NK-92 (cell line): ENCODE measurements at regions not wholly inside any gene's neighbourhood (a gene's known extent, or its start where the extent isn't known, plus 50 kb on each side); places are given as distances from the start of the nearest gene placed in this dataset.
"Not testable (repeated sequence)": the region's sequence is repeated elsewhere in the genome, so short reads cannot be mapped to it uniquely, and the experiment has no call there.

ENCODE experiments used
- DNase-seq: peaks from one replicate; lab custom pipeline; 2025; ENCODE audit not compliant: unreplicated experiment; lab: John Stamatoyannopoulos, UW

- no peak for DNase-seq
Measured at GRCh38 chr6:14472986-14473337, 355.4 kb downstream of the CD83 start.

DNA sequence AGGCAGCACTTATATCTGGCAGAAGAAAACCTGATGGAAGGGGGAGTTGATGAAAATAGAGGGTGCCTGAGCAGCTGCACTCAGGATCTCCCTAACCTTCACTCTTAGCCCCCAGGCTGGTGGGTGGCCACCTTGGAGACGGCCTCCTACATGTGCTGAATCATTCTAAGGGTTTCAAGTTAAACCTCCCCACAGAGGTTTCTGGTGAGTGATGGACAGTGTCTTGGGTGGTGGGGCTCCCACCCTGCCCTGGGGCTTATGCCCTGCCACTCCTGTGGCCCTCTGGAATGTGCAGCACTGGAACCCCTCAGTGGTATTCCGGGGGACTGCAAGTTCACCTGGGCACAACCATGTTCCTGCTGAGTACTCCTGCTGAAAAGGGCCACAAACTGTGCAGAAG lies 357.2 kb downstream of the CD83 start:
- no peak for DNase-seq

DNA sequence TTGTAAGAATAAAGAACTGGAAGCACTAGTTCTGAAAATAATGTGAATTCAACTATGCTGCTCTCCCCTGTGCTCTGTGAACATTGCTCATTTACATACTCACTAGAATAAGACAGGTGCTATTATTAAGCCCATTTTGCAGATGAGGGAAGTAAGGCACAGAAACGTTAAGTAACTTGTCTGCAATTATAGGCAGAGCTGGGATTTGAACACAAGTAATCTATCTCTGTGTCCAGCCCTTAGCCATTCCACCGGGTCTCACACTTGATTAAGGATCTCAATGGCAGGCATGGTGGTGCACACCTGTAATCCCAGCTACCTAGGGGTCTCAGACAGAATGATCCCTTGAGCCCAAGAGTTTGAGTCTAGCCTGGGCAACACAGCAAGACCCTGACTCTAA lies 357.7 kb downstream of the CD83 start:
- no peak for DNase-seq

DNA sequence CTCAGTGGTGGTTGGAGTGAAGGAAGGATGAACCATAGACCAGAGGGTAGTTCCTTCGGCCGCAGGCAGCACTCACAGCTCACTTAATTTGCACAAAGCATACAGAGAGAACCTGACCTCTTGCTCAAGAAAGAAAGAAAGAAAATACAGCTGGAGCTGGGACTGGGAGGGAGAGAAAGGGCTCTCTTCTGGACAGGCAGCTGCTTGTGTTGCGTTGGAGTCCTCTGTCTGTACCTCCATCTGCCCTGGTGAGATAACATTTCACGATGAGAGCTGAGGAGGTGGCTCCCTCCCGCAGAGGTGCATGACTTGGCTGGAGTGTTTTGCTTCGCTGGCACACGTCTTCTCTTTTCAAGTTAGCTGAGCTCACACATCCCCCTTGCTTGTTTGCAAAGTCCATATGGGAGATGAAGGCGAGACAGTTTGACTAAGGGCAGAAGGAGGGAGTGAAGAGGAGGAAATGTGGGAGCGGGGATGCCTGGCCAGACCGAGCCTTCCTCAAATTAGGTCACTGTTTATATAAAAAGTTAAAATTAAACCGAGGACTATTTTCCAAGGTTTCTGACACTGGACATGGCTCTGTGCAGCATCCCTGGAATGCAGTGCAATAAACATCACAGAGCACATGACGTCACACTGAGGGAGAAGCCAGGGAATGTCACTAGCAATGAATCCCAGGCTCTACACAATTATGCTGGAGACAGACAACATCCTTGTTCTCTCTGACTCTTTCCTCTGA lies 359.4 kb downstream of the CD83 start:
- no peak for DNase-seq

- DNase-seq = no peak
Measured at GRCh38 chr6:14477559-14477958, 360.0 kb downstream of the CD83 start.

DNA sequence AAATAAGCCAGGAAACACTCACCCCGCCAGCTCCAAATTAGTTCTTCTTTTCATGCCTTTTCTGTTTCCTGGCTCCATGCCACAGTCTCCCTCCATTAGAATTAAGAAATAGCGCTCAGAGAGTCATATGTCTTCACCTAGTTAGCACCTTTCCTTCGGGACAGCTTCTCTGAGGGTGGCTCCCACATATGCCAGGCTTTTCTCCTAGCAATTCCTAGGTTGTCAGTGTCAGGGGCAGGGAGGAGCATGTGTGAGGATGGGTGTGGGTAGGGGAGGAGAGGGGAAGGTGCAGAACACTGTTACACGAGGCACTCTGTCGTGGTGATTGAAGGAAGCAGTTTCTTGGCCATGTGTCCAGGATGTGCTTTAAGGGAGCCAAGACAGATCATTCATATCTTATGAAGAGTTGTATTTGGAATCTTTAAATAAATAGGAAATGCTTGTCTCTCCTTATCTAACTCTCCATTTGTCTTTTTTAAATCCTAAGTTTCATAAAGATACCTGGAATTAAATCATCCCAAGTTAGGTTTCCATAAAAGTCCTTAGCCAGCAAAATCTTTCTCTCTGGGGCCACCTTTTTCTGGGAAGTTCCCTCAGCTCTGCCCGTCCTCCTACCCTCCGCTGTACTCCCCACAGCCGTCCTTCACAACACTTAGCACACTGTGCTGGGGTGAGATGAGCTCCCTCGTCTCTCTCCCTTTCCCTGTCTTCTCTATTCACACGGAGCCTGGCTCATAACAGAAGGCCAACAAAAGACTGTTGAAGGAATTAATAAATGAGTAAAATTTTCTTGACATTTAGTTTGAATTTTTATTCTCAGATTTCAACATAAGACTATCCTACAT lies 361.0 kb downstream of the CD83 start:
- DNase-seq = no peak

GRCh38 chr6:14481946-14482345 lies 364.4 kb downstream of the CD83 start:
- DNase-seq = not testable (repeated sequence)

DNA sequence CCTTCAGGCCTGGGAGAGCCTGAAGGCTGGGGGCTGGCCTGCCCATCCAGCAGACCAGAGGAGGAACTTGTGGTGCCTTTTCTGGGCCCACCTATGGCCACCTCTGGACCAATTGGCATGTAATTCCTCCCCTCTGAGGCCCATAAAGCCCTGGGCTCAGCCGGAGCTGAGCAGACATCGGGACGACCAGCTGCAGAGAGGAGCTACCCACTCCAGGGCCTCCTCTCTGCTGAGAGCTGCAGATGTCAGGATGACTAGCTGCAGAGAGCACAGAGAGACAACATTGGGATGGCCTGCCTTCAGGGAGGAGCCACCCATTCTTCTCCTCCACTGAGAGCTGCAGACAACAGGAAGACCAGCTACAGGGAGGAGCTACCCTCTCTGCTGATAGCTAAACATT lies 370.1 kb downstream of the CD83 start:
- DNase-seq = no peak

GRCh38 chr6:14488180-14488579 lies 370.6 kb downstream of the CD83 start:
- DNase-seq = no peak

- DNase-seq = no peak
Measured at GRCh38 chr6:14489445-14489844, 371.9 kb downstream of the CD83 start.

DNA sequence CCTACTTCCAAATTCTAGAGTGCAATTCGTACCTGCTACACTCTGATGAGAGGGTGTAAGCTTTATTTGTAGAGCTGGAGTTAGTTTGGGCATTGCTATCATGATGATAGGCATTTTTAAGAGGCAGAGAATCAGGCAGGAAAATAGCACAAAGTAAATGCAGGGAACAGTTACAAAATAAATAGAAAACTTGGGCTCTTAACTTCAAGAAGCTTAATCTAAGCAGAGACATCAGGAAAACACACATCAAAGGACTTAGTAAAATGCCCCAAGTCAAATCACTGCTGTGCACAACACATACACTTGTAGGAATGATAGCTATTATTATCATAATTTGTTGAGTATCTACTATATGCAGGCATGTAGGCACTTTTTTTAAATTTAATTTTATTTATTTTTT lies 381.2 kb downstream of the CD83 start:
- DNase-seq = no peak

GRCh38 chr6:14499309-14499708 lies 381.7 kb downstream of the CD83 start:
- DNase-seq = no peak

DNA sequence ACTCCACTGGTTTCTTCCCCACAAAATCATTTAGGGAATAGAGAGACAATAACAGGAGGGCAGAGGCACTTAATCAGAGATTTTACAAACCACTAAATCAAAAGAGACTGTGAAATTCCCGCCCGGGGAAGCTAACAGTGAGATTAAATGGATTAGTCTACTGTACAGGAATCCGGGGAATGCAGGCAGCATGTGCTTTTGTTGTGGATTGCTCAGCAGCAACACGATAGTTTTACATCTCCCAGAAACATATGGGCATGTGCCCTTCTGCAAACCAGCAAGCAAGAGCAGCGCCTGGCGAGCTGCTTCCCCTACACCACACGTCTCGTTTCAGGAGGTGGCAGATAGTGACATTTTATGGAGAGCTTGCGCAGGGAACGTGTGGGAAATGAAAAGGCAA lies 382.3 kb downstream of the CD83 start:
- DNase-seq = no peak

GRCh38 chr6:14500809-14501208 lies 383.2 kb downstream of the CD83 start:
- DNase-seq = no peak

- DNase-seq = no peak
Measured at GRCh38 chr6:14501240-14501639, 383.7 kb downstream of the CD83 start.

DNA sequence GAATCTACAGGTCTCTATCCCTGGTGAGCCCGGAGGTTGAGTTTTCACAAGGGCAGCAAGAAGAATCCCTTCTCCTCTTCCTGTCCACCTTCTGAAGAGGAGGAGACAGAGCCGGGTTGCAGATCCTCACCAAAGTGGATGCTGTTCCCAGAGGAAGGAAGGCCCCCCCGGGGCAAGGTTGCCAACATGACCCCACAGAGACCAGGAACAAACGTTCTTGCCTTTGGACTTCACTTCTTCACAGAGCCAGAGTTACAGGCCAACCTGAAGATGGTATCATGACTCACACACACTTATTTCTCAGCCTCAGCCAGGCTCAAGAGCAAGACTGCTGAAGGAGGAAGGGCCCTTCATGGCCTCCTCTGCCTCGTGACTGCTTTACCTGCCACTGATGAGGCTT lies 384.3 kb downstream of the CD83 start:
- DNase-seq = no peak

- DNase-seq = no peak
Measured at GRCh38 chr6:14502551-14502950, 385.0 kb downstream of the CD83 start.

DNA sequence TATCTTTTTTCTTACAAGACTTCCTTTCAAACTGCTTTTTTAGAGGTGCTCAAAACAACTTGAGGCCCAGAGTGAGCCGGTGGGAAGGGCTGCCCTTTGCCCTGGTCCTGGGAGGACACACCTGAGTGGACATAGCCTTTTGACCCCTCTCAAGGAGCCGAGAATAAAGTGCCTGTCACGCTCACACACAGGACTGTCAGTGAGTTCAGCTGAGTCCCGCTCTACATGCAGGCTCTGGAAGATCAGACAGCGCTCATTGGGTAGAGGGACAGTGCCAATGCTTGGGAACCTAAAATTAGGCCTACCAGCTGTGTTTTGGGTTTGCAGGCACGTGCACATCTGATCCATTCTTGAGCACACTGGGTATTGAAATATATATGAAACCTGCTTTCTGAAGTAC lies 387.8 kb downstream of the CD83 start:
- DNase-seq = no peak

GRCh38 chr6:14506656-14507246 lies 389.2 kb downstream of the CD83 start:
- DNase-seq = no peak

- DNase-seq = no peak
Measured at GRCh38 chr6:14509120-14509519, 391.5 kb downstream of the CD83 start.

DNA sequence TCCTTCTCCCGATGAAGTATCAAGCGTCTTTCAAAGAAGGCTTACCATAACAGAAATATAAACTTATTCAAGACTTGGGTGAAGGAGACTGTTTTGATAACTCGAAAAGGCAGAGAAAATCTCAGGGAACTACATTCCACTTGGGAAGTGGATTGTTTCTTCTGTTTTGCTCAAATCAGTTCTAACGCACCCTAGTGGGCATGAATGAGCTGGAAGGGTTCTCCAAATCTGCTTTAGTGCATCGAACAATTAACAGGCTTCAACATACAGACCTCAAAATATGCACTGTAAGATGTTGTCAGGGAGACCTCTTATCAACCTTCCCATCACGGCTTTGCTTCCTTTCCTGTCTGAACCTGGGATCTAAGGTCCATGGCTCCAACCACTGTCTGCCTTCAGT lies 392.5 kb downstream of the CD83 start:
- DNase-seq = no peak

DNA sequence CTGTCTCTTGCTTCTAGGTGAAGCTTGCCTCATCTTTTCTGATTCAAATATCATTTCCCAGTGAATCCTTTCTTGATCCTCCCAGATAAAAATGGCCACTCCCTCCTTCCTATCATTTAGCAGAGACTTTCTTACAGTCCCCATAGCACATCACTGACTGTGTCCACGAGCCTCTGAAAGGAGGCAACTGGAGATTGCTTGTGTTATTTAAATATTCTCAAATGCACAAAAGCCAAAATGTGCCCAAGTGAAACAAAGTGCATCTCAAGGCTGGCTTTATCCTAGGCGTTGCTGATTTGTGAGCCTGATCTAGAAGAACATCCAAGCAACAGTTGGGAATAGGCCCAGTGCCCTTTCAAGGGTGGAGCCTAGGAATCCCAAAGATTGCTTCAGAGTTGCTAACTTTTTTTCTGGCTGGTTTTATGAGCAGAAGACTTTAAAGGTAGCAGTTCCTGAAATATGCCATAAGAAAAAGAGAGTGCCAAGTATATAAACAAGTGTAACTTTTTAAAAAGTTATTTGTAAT lies 393.6 kb downstream of the CD83 start:
- no peak for DNase-seq
